HEK293 (cell line): ENCODE measurements at regions not wholly inside any gene's neighbourhood (a gene's known extent, or its start where the extent isn't known, plus 50 kb on each side); places are given as distances from the start of the nearest gene placed in this dataset.

Experiments used
- CTCF ChIP-seq: fragments of 450-650 bp; formaldehyde crosslinking; IDR thresholded peaks from 2 replicates; pipeline ENCODE4 v1.5.1; 2016; ENCODE audit warnings: missing biosample characterization, missing genetic modification characterization
- PBX3 ChIP-seq: sonication (generic); formaldehyde crosslinking; IDR thresholded peaks from 2 replicates; pipeline ENCODE4 v1.8.1; 2022; ENCODE audit warnings: mild to moderate bottlenecking, moderate library complexity, missing genetic modification reagents
- ZBTB11 ChIP-seq: fragments of 450-650 bp; formaldehyde crosslinking; conservative IDR thresholded peaks from 2 replicates; pipeline ENCODE4 v1.5.1; 2016; ENCODE audit warnings: low read depth, missing biosample characterization, missing genetic modification characterization
- ZBTB17 ChIP-seq: fragments of 450-650 bp; formaldehyde crosslinking; IDR thresholded peaks from 2 replicates; pipeline ENCODE4 v1.5.1; 2016; ENCODE audit warnings: missing biosample characterization, missing genetic modification characterization
- ZBTB21 ChIP-seq: fragments of 450-650 bp; formaldehyde crosslinking; IDR thresholded peaks from 2 replicates; pipeline ENCODE4 v1.5.1; 2017; ENCODE audit warnings: missing biosample characterization, missing genetic modification characterization
- ZBTB49 ChIP-seq: fragments of 450-650 bp; formaldehyde crosslinking; IDR thresholded peaks from 2 replicates; pipeline ENCODE4 v1.5.1; 2016; ENCODE audit warnings: missing biosample characterization, missing genetic modification characterization, low read depth
- ZNF16 ChIP-seq: fragments of 450-650 bp; formaldehyde crosslinking; IDR thresholded peaks from 2 replicates; pipeline ENCODE4 v1.5.1; 2016; ENCODE audit warnings: low read depth, missing biosample characterization, missing genetic modification characterization
- ZNF341 ChIP-seq: fragments of 450-650 bp; formaldehyde crosslinking; IDR thresholded peaks from 2 replicates; pipeline ENCODE4; 2016; ENCODE audit warnings: low read depth, missing biosample characterization, missing genetic modification characterization
- ZNF624 ChIP-seq: fragments of 450-650 bp; formaldehyde crosslinking; IDR thresholded peaks from 2 replicates; pipeline ENCODE4 v1.5.1; 2017; ENCODE audit warnings: missing biosample characterization, missing genetic modification characterization

- TF ChIP-seq PBX3 (CRISPR knock-in tag) = no peak
- no peak for TF ChIP-seq ZNF341 (tag by site-specific recombination)
- no peak for TF ChIP-seq ZBTB11 (tag by site-specific recombination)
- TF ChIP-seq ZBTB49 = no peak
- no peak for TF ChIP-seq CTCF (tag by site-specific recombination)
- no peak for TF ChIP-seq ZBTB21 (tag by site-specific recombination)
- TF ChIP-seq ZNF16 (tag by site-specific recombination) = no peak
- TF ChIP-seq ZBTB17 = no peak
- TF ChIP-seq ZNF624 (tag by site-specific recombination) = no peak
Measured at GRCh38 chr20:20887593-20888265, 175.3 kb upstream of the RALGAPA2 start.
